ENCODE measurements at regions not wholly inside any gene's neighbourhood (a gene's known extent, or its start where the extent isn't known, plus 50 kb on each side); places are given as distances from the start of the nearest gene placed in this dataset.

DNA sequence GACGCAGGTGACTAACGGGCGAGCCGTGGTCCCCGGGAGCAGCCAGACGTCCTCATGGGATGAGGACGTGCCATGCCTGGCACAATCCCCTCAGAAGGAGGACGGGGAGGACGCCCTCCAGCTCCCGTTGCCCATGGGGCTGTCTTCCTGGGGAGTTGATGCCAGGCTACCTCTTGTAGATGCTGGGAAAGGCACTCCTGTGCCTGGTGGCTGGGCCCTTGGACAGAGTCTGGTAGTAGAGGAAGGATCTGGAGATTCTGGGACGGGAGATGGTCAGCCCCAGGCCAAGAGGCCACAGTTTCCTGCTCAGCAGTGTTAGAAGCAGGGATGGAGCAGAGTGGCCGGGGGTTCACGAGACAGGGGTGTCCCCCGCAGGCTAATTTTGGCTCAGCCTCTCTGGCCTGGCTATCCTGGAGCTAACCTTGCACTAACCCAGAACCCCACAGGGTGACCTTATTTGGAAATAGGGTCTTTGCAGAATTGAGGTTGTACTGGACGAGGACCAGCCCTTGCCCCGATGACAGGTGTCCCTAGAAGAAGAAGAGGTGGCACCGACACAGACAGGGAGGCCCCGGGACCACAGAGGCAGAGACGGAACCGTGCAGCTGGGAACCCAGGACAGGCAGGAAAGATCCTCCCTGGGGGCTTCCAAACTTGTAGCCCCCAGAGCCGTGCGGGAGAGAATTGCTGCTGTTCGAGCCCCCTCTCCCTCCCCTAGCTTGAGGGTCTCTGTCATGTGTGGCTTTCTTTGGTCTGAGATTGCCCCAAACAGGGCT, 50.1 kb upstream of the ADRA2C start:
- intact Hi-C loops (cut with DNase I) = no loop called here
- peak in 5 of 10 donors; percentile 3 to 77 (median 56) for DNase-seq

DNA sequence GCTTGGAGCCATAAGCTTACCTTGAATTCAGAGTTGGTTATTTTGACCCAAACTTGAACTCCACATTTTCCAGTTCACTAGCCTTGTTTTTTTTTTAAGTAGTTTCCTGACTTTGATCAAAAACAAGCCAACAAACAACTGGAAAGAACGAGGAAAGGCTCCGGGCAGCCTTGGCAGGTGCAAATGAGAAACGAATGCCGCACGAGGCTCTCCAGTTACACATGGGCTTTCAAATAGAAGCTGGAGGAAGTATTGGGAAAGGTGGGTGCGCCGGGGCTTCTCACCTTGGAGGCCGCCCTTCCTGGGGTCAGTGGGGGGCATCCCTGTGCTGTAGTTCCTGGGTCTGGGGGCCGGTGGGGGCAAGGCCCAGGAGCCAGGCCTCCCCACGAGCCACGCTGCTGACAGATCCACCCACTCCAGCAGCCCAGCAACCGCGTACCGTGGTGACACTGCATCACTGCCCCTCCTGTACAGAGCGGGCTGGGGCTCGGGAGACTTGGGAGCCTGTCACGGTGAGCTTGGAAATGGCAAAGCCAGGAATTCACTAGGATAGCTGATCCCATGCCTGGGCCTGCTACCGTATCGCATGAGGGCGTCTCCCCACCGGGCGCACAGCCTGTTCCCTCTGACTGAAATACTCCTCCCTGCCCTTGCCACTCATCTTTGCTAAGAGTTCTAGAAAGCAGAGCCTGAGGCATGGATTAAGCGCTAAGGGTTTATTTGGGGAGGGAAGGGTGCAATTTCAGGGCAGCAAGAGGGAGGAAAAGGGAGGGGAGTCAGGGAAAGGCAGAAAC, 50.9 kb upstream of the ADRA2C start:
- DNase-seq = peak in 5 of 10 donors; percentile 5 to 55 (median 53)
- intact Hi-C loops (cut with DNase I) = no loop called here

DNA sequence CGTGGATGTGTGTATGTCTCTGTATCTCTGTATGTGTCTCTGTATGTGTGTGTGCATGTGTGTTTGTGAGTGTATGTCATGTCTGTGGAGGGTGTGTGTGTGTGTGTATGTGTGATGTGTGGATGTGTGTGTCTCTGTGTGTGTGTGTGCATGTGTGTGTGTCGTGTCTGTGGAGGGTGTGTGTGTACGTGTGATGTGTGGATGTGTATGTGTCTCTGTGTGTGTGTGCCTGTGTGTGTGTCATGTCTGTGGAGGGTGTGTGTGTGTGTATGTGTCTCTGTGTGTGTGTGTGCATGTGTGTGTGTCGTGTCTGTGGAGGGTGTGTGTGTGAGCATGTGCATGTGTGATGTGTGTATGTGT, 51.6 kb upstream of the ADRA2C start:
- intact Hi-C loops (cut with DNase I) = no loop called here
- peak in 1 of 10 donors; percentile 26 for DNase-seq

DNA sequence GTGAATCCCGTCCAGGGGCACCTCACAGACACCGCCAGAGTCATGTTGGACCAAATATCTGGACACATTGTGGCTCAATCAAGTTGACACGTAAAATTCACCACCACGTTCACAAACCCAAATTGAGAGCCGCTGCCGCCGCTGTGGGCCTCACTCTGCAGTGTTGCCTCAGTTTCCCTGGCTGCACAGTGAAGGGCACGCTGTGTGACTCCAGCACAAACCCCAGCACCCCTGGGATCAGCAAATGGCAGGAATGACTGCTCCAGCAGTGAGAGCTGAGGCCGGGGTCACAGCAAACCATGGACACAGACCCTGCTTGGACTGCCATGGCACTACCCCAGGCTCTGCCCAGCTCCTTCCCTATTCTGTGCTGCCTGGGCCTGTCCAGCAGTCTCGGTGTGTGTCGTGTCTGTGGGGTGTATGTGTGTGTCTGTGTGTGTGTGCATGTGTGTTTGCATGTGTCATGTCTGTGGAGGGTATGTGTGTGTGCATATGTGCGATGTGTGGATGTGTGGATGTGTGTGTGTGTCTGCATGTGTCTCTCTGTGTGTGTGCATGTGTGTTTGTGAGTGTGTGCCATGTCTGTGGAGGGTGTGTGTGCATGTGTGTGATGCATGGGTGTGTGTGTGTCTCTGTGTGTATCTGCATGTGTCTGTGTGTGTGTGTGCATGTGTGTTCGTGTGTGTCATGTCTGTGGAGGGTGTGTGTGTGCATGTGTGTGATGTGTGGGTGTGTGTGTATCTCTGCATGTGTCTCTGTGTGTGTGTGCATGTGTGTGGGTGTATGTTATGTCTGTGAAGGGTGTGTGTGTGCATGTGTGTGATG, 52.2 kb upstream of the ADRA2C start:
- DNase-seq = peak in 4 of 10 donors; percentile 21 to 65 (median 56)
- intact Hi-C loops (cut with DNase I) = no loop called here

DNA sequence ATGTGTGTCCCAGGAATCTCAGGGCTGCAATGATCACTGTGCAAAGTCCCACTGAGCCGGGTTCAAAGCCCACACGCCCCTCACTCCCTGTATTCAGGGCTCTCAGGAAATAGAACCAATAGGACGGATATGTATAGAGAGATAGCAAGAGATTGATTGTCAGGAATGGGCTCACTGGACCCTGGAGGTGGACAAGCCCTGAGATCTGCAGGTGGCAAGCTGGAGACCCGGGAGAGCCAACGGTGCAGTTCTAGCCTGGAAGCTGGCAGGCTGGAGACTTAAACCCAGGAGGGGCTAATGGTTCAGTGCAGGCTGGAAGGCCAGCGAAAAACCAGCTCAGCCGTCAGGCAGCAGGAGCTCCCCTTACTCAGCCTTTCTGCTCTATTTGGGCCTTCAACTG, 52.8 kb upstream of the ADRA2C start:
- intact Hi-C loops (cut with DNase I) = no loop called here

DNA sequence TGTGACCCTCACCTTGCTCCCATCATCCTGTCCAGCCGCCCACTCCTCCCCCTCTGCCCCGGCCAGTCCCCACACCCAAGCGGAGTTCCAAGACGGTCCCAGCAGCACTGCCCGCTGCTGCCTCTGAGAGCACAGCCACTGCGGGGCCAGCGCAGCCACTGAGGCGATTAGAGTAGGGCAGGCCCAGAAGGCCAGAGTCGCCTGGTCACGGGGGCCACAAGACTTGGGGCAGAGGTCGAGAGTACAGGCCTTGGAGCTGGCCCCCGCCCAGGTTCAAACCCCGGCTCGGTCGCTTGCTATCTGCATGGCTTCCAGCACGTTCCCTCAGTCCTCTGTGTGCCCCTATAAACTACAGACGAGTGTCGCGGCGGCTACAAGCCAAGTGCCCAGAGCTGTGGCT, 53.2 kb upstream of the ADRA2C start:
- intact Hi-C loops (cut with DNase I) = no loop called here

More for the DNA sequence above, 52.8 kb upstream of the ADRA2C start:
- peak in 3 of 10 donors; percentile 2 to 49 (median 14) for DNase-seq

DNA sequence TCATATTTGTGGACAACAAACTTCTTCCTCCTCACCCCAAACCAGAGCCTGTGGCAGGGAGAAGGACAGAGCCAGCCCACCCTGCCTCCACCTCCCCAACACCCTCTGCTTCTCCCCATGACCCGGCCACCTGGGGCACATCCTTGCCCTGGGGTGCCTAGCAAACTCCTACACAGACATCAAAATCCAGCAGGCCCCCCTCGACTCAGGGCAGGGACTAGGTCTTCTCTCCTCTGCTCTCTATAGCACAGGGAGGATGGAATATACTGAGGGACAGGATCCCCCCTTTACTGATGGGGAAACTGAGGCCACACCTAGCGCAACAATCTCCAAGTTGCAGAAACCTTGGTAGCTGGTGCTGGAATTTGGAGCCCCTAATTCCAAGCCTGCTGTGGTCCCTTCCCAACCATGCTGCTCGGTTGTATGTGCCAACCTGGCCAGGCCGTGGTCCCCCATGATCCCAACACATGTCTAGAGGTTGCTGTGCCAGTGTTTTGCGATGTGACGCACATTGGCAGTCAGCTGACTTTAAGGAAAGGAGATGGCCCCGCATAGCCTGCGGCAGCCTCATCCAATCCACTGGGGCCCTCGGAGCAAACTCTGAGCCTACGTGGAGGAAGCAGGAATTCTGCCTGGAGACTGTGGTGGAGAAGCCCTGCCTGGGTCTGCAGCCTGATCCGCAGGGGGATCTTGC, 53.9 kb upstream of the ADRA2C start:
- DNase-seq = peak in 5 of 10 donors; percentile 1 to 72 (median 44)
- intact Hi-C loops (cut with DNase I) = no loop called here

More for the DNA sequence above, 53.2 kb upstream of the ADRA2C start:
- peak in 5 of 10 donors; percentile 4 to 69 (median 43) for DNase-seq

DNA sequence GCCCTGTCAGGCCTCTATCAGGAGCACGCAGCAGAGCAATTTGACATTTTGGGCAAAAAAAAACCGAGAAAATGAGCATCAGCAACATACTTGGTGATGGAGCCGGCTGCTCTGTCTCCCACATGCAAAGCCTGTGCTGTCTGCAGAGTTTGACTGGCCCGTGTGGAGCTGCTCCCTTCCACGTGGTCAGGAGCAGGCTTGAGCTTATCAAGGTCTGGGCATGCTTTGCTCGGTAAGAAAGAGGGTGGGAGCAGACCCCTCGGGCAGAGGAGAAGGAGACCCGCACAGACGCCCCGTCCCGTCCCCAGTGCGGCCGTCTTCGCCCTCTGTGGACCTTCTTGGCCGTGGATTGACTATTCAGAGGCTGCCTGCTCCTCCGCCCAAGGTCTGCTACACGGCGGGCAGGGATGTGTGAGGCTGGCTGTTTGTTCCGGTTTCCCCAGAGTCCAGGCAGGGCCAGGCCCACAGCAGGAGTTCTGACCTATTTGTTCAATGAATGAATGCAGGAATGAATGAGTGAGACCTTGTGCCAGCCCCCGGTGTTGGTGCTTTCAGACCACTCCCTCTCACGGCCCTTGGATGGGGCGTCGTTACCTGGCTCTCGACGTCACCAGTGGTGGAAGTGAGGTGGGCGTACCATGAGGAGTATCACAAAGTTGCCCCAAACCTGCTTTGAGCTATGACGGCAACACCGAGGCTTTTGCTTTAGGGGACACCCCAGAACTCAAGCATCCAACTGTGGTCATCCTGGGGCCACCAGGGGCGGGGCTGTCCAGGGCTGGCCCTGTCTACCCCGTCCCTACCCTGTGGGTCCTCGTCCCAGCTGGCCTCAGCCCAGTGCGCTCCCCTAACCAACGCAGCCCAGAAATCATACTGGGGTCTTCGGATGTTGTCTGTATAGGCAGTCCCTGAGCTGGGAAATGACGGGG, 54.7 kb upstream of the ADRA2C start:
- intact Hi-C loops (cut with DNase I) = no loop called here
- peak in 5 of 10 donors; percentile 21 to 82 (median 58) for DNase-seq

DNA sequence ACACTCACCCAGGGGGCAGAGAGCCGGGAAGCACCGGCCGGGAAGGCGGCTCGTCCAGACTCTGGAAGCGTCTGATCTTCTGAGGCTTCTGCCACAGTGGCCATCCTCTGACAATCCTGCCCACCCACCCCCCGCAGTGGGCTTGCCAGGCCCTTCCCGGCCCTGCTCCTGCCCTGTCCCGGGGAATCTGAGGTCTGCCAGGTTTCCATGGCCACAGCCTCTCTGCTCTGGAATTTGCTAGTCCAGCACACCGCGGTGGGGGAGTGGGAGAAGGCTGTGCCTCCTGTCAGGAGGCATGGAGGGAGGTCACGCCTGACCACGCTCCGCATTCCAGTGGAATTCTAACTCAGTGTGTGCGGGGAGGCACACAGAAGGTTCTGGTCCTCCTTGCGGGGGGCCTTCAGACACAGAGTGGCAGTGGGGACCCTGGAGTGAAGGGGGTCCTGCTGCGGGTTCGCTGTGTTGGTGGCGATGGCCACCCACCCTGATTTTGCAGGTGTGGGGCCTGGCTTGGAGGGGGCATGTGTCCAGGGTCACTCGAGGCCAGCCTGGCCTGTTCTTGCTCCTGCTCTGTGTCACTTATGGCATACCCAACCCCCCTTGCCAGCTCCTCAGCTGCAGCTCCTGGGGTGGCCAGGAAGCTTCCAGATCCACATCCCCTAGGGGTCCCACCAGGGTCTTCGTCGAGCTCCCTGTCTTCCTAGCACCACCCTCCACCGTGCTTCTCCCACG, 55.6 kb upstream of the ADRA2C start:
- peak in 5 of 10 donors; percentile 26 to 76 (median 61) for DNase-seq
- intact Hi-C loops (cut with DNase I) = no loop called here

DNA sequence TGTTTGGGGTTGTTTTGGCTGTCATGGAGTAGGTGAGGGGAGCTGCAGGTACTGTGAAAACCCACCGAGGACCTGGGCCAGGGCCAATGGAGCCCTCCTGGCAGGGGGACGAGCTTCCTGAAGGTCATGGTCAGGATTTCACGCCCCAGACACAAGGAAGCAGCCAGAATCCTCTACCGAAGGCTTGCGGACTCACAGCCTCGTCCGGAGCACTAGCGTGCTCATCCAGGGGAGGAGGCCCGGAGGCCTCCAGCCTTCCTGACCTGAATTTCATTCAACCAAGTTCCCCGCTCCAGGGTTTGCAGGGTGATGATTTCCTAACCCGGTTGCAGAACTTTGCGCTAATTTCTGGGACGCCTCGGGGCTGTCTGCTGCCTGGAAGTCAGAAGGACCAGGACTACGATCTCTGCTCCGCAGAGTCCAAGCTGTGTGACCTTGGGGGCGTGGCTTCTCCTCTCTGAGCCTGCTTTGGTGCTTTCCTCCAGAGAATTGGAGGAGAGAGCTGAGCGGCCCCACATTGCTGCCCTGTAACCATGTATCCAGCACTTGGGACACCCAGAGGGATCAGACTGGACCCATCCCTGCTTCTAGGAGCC, 56.2 kb upstream of the ADRA2C start:
- peak in 5 of 10 donors; percentile 2 to 64 (median 37) for DNase-seq
- intact Hi-C loops (cut with DNase I) = no loop called here

DNA sequence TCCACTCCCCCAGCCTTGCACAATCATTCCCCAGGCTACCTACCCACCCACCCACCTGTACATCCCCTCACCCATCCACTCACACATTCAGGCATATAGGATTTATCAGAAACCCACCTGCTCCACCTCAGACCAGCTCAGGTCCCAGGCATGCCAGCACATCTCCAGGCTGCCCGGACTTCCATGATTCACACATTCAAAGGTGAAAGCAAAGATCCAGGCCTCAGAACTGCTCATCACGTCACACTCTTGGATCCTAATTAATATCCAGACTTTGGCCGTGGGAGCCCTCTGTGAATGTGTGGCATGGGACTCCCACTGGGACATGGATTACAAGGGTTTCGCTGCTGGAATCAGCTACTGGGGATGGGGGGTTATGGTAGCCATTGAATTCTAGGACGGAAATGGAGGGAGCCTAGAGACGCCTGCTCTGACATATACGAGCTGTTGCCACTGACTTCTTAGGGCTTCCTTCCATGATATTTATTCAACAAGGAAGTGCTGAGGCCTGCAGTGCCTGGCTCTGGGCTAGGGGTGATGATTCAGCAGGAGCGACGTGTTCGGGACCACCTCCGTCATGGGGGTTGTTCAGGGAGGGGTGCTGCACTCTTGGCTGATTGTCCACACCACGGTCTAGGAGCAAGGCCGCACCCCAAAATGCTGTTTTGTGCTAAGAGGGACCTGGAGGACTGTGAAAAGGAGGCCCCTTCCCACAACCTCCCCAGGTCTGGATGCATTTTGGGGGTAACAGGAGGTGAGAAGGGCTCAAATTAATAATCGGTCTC, 56.9 kb upstream of the ADRA2C start:
- DNase-seq = peak in 4 of 10 donors; percentile 2 to 59 (median 17)
- intact Hi-C loops (cut with DNase I) = no loop called here

DNA sequence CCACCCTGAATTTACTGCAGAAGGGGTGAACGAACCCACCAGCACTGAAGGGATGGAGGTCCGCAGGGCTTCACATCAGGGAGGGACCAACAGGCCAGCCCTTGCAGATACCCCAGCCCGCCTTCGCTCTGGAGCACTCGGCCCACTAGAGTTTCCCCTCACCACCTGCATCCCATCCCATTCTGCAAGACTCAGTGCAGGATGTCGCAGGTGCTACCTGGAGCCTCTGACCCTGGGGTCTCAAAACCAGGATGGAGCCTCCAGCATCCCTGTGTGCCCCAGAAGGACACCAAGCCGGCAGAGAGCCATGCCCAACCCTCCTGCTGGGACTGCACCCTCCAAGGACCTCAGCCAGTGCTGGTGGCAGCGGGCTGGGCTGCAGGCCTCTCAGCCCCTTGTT, 57.6 kb upstream of the ADRA2C start:
- DNase-seq = peak in 4 of 10 donors; percentile 9 to 73 (median 58)
- intact Hi-C loops (cut with DNase I) = no loop called here

DNA sequence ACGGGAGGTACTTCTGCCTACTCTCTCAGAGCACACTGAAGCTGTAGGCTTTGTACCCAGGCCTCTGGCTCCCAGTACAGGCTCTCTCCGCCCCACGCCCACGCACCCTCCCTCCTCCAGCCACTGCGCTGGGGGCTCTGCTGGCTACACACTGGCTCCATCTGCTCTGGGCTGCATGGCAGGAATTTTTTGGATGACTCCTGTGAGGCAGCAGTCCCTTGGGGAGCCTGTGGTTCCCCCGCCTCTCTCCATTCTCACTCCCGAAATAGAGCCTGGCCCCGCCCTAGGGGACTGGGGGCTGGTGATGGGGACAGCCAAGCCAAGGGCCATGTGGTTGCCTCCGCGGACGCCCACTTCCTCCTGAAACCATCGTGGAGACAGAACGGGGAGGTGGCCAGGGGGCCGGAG, 58.1 kb upstream of the ADRA2C start:
- intact Hi-C loops (cut with DNase I) = no loop called here

DNA sequence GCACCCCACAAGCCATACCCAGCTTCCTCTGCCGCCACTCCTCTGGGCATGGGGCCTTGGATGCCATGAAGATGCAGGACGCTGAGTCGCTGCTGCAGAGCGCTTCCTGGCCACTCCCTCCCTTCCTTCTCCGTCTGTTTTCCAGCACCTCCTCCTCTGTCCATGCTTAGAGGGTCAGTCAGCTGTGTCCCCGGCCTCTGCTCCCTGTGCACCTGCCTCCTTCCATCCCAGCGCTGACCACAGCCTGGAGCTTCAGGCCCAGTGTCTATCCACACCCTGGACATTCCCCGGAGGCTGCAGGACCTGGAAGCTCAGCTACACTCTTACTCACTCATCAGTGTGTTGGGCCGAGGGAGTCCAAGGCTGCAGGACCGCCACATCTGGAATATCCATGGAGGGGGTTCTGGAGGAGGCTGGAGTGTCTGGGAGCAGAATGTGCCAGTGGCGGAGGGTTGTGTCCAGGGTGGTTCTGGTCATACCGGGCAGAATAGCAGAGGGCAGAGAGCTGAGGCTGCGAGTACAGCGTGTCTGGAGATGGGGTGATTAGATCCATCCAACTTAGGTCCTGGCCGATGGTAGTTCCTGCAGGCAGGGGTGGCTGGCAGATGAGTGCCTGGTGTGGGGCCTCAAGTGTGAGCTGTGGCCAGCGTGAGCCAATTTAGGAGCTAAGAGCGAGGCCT, 58.6 kb upstream of the ADRA2C start:
- intact Hi-C loops (cut with DNase I) = no loop called here
- DNase-seq = peak in 4 of 10 donors; percentile 5 to 63 (median 36)

More for the DNA sequence above, 58.1 kb upstream of the ADRA2C start:
- peak in 9 of 10 donors; percentile 32 to 95 (median 76) for DNase-seq

DNA sequence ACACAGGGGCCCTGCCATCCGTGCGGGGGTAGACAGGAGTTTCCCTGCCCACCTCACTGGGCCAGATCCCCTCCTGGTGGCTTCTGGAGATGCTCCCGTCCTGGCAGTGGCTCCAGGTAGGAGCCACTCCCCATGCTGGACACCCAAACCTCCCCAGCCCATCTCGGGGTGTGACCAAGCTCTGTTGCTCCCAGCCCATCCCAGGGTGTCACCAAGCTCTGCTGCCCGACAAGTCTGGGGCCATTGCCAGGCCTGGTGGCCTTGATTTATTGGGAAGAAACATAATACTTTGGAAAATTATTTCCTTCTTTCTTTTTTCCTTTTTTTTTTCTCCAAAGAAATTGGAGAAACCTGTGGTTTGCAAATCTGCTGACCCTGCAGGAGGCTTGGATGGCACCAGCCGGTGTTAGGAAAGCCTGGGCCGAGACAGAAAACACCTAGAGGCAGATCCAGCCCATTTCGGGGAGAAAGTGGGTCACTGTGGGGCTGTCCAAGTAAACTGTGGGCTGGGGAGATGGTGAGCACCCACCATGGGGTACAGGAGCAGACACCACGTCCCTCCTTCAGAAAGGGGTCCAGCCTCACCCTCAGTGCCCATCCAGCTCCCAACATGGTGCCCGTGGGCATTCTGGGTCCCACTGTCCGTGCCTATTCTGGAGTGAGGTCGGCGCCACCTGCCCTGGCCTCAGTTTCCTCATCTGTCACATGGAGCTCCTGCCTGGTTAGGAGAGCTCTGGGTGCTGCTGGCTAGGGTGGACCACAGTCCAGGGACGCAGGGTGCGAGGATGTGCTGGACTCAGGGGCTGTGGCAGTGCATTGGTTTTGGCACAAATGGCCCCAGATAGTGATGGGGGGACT, 59.4 kb upstream of the ADRA2C start:
- intact Hi-C loops (cut with DNase I) = no loop called here
- peak in 5 of 10 donors; percentile 5 to 78 (median 67) for DNase-seq
